Panc1 (cell line): ENCODE measurements at regions not wholly inside any gene's neighbourhood (a gene's known extent, or its start where the extent isn't known, plus 50 kb on each side); places are given as distances from the start of the nearest gene placed in this dataset.

ENCODE experiments used
- ATAC-seq: fragments of 200-7000 bp; cut with Tn5 transposase; 2 replicates; pipeline ENCODE4 v1.9.1; 2020; ENCODE audit warnings: mild to moderate bottlenecking, moderate library complexity
- BruUV-seq: library from RNA; stranded (reverse); fragments of 400-500 nt; replicated peaks from 2 replicates; lab custom pipeline; 2021; lab: Mats Ljungman, UMichigan
- CTCF ChIA-PET: fragments of 300-600 bp; sonication (Branson Sonifier 250); formaldehyde crosslinking; loops from one replicate; lab custom pipeline; 2022; ENCODE audit warnings: antibody characterized with exemption; lab: Charles Lee
- POLR2A ChIA-PET: fragments of 300-600 bp; sonication (Branson Sonifier 250); formaldehyde crosslinking; loops from one replicate; lab custom pipeline; 2022; ENCODE audit warnings: antibody characterized with exemption; lab: Charles Lee
- DNase-seq: peaks from one replicate; pipeline ENCODE4 v3.0.0-alpha.2; 2010; ENCODE audit warnings: low read depth, low spot score
- H3K27ac ChIP-seq: 2 replicates; pipeline ENCODE4 v1.5.1; 2011; ENCODE audit warnings: mild to moderate bottlenecking, low read length, inconsistent platforms
- H3K27me3 ChIP-seq: fragments of 200-500 bp; sonication (Bioruptor generic); 2 replicates; pipeline ENCODE4 v1.6.0; 2014; ENCODE audit warnings: low read length, inconsistent platforms; ENCODE audit not compliant: control insufficient read depth, insufficient read depth
- H3K36me3 ChIP-seq: fragments of 200-500 bp; sonication (Bioruptor generic); 2 replicates; pipeline ENCODE4 v1.5.1; 2014; ENCODE audit warnings: inconsistent platforms, mild to moderate bottlenecking, low read length, moderate library complexity; ENCODE audit not compliant: control insufficient read depth, insufficient read depth
- H3K4me1 ChIP-seq: 2 replicates; pipeline ENCODE4 v1.5.1; 2011; ENCODE audit warnings: inconsistent platforms, mild to moderate bottlenecking, low read length, moderate library complexity; ENCODE audit not compliant: control insufficient read depth, insufficient read depth
- H3K4me3 ChIP-seq, 2 experiments: 2 replicates each; pipeline ENCODE4 v1.5.1; 2011 to 2012; ENCODE audit warnings: low read depth in 2 of 2, low read length in 2 of 2, mild to moderate bottlenecking in 2 of 2, inconsistent platforms in 1 of 2, moderate library complexity in 1 of 2
- H3K9me3 ChIP-seq: fragments of 200-500 bp; sonication (Bioruptor generic); 2 replicates; pipeline ENCODE4 v1.5.1; 2014; ENCODE audit warnings: low read depth, mild to moderate bottlenecking, inconsistent platforms, low read length, moderate library complexity; ENCODE audit not compliant: control insufficient read depth, insufficient read depth
- POLR2AphosphoS5 ChIP-seq: IDR thresholded peaks from 2 replicates; pipeline ENCODE4 v1.6.1; 2012; ENCODE audit warnings: mild to moderate bottlenecking, low read depth, low read length, moderate library complexity
- SIN3A ChIP-seq: IDR thresholded peaks from 2 replicates; pipeline ENCODE4 v1.6.1; 2012; ENCODE audit warnings: low read depth, mild to moderate bottlenecking, low read length, moderate library complexity, borderline replicate concordance; ENCODE audit not compliant: insufficient read depth
- TCF7L2 ChIP-seq: IDR thresholded peaks from 2 replicates; pipeline ENCODE4 v1.6.1; 2011; ENCODE audit warnings: mild to moderate bottlenecking, low read depth, low read length, inconsistent platforms
- in situ Hi-C: cut with HindIII; loops from 2 replicates; pipeline ENCODE4 v1.10.0; 2016; ENCODE audit warnings: low sequenced_read_pairs, low pct_unique_long_range_greater_than_20kb
- intact Hi-C: fragments of 100-400 bp; cut with micrococcal nuclease; formaldehyde crosslinking; loops from one replicate; pipeline ENCODE4 v1.10.0; 2022; ENCODE audit not compliant: unreplicated experiment
- TF ChIP-seq, protein P1 (sequence below), 2 experiments: IDR thresholded peaks; 2 replicates each; pipeline ENCODE4 v1.6.1; 2011 to 2012; ENCODE audit warnings: low read depth in 2 of 2, control low read depth in 1 of 2, low read length in 1 of 2, mild to moderate bottlenecking in 1 of 2, moderate library complexity in 1 of 2; ENCODE audit not compliant: insufficient read depth in 1 of 2
- TF ChIP-seq, protein P2 (sequence below): fragments of 450-650 bp; IDR thresholded peaks from 2 replicates; pipeline ENCODE4 v1.5.1; 2017; ENCODE audit warnings: mild to moderate bottlenecking

DNA sequence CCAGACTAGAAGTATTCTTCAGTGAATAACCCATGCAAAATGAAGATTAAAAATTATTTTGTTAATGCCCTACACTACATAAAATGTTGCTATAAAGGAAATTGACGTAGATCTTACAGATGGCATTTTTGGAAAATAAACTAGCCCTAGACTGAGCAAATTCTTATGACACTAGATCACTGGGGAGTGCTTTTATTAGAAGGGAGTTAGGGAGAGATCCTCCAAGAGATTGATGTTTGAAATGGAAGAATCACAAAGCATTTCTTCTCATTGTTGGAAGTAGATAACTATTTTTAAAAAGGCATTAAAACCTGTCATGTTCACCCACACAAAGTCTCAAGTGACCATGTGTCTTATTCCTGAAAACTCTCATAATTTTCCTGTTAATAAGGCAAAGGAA, 351.1 kb upstream of the TLE4 start:
- no peaks in the 10 kb centered on the region for H3K4me1 ChIP-seq
- H3K4me3 ChIP-seq, result no peak overlapping the region
- H3K9me3 ChIP-seq, result no peaks in the 10 kb centered on the region
- no peaks in the 10 kb centered on the region for H3K27me3 ChIP-seq
- ChIA-PET CTCF (no interaction called here), POLR2A (no interaction called here)
- H3K36me3 ChIP-seq, result no peaks in the 10 kb centered on the region
- ATAC-seq (no peak), DNase-seq (no peak)
- in situ Hi-C loops (no loop called here), intact Hi-C loops (no loop called here)
- no TSS peak for BruUV-seq
- TF ChIP-seq, protein P1, sequence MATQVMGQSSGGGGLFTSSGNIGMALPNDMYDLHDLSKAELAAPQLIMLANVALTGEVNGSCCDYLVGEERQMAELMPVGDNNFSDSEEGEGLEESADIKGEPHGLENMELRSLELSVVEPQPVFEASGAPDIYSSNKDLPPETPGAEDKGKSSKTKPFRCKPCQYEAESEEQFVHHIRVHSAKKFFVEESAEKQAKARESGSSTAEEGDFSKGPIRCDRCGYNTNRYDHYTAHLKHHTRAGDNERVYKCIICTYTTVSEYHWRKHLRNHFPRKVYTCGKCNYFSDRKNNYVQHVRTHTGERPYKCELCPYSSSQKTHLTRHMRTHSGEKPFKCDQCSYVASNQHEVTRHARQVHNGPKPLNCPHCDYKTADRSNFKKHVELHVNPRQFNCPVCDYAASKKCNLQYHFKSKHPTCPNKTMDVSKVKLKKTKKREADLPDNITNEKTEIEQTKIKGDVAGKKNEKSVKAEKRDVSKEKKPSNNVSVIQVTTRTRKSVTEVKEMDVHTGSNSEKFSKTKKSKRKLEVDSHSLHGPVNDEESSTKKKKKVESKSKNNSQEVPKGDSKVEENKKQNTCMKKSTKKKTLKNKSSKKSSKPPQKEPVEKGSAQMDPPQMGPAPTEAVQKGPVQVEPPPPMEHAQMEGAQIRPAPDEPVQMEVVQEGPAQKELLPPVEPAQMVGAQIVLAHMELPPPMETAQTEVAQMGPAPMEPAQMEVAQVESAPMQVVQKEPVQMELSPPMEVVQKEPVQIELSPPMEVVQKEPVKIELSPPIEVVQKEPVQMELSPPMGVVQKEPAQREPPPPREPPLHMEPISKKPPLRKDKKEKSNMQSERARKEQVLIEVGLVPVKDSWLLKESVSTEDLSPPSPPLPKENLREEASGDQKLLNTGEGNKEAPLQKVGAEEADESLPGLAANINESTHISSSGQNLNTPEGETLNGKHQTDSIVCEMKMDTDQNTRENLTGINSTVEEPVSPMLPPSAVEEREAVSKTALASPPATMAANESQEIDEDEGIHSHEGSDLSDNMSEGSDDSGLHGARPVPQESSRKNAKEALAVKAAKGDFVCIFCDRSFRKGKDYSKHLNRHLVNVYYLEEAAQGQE (IDR thresholded peaks at IDR 0.05; ENCODE audit: insufficient read depth in 1 of 2, low read depth in 2 of 2, low read length in 1 of 2), result no peak
- TF ChIP-seq SIN3A (no peak), POLR2AphosphoS5 (no peak), TCF7L2 (no peak)
- TF ChIP-seq, protein P2, sequence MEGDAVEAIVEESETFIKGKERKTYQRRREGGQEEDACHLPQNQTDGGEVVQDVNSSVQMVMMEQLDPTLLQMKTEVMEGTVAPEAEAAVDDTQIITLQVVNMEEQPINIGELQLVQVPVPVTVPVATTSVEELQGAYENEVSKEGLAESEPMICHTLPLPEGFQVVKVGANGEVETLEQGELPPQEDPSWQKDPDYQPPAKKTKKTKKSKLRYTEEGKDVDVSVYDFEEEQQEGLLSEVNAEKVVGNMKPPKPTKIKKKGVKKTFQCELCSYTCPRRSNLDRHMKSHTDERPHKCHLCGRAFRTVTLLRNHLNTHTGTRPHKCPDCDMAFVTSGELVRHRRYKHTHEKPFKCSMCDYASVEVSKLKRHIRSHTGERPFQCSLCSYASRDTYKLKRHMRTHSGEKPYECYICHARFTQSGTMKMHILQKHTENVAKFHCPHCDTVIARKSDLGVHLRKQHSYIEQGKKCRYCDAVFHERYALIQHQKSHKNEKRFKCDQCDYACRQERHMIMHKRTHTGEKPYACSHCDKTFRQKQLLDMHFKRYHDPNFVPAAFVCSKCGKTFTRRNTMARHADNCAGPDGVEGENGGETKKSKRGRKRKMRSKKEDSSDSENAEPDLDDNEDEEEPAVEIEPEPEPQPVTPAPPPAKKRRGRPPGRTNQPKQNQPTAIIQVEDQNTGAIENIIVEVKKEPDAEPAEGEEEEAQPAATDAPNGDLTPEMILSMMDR, result no peak
- no peak overlapping the region for H3K27ac ChIP-seq

DNA sequence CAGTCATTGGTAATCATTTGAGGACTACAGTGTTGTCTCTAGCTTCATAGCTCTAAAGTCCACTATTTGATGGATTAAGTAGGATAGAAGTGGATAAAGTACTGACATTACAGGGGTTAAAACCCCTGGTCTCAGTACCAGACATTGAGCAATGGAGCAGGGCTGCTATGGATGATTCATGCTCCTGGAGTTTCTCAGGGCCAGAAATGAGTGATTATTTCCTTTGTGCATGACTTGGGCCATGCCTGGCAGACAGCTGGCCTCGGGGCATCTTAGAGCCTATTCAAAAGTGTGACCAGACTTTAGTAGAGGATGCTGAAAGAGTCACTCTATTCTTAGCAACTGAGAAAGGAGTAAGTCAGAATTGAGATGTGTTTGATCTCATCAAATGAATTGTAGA, 350.7 kb upstream of the TLE4 start:
- no TSS peak for BruUV-seq
- in situ Hi-C loops (no loop called here), intact Hi-C loops (no loop called here)
- DNase-seq (no peak), ATAC-seq (no peak)
- Histone ChIP-seq H3K36me3 (no peaks in the 10 kb centered on the region), H3K27ac (no peak overlapping the region), H3K4me1 (no peaks in the 10 kb centered on the region), H3K27me3 (no peaks in the 10 kb centered on the region), H3K9me3 (no peaks in the 10 kb centered on the region), H3K4me3 (no peak overlapping the region)
- TF ChIP-seq SIN3A (no peak), POLR2AphosphoS5 (no peak), TCF7L2 (no peak)
- TF ChIP-seq, protein P2, result no peak
- TF ChIP-seq, protein P1 (IDR thresholded peaks at IDR 0.05; ENCODE audit: insufficient read depth in 1 of 2, low read depth in 2 of 2, low read length in 1 of 2), result no peak
- ChIA-PET CTCF (no interaction called here), POLR2A (no interaction called here)
